OCI-LY1 (cell line): ENCODE measurements at regions not wholly inside any gene's neighbourhood (a gene's known extent, or its start where the extent isn't known, plus 50 kb on each side); places are given as distances from the start of the nearest gene placed in this dataset.

Experiments used
- EZH2 ChIP-seq: fragments of 200-600 bp; sonication (generic), shearing (Covaris generic); IDR thresholded peaks from 2 replicates; pipeline ENCODE4 v1.8.0; 2017; ENCODE audit warnings: borderline replicate concordance, mixed run types, mild to moderate bottlenecking, antibody characterized with exemption, low read length, moderate library complexity, mixed read lengths
- TF ChIP-seq, protein P1 (sequence below): fragments of 200-600 bp; sonication (generic), shearing (Covaris generic); IDR thresholded peaks from 2 replicates; pipeline ENCODE4 v1.5.1; 2017; ENCODE audit warnings: mild to moderate bottlenecking, antibody characterized with exemption, low read length, moderate library complexity, mixed read lengths

- TF ChIP-seq, protein P1, sequence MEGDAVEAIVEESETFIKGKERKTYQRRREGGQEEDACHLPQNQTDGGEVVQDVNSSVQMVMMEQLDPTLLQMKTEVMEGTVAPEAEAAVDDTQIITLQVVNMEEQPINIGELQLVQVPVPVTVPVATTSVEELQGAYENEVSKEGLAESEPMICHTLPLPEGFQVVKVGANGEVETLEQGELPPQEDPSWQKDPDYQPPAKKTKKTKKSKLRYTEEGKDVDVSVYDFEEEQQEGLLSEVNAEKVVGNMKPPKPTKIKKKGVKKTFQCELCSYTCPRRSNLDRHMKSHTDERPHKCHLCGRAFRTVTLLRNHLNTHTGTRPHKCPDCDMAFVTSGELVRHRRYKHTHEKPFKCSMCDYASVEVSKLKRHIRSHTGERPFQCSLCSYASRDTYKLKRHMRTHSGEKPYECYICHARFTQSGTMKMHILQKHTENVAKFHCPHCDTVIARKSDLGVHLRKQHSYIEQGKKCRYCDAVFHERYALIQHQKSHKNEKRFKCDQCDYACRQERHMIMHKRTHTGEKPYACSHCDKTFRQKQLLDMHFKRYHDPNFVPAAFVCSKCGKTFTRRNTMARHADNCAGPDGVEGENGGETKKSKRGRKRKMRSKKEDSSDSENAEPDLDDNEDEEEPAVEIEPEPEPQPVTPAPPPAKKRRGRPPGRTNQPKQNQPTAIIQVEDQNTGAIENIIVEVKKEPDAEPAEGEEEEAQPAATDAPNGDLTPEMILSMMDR, result no peak
- TF ChIP-seq EZH2, result no peak
Measured at GRCh38 chr12:69129017-69129416, 110.4 kb upstream of the CPSF6 start.
